ENCODE measurements at regions not wholly inside any gene's neighbourhood (a gene's known extent, or its start where the extent isn't known, plus 50 kb on each side); places are given as distances from the start of the nearest gene placed in this dataset.

GRCh38 chr13:47623862-47624261, 377.2 kb downstream of the SUCLA2 start:
- Mint-ChIP-seq H3K4me1 (no peaks in the 10 kb centered on the region), H3K27ac (no peak overlapping the region), H3K27me3 (peaks cover 0 to 3% of the 10 kb centered on the region in 2 donors), H3K9me3 (peaks cover 0 to 3% (median under 1%) of the 10 kb centered on the region in 8 donors), H3K36me3 (no peaks in the 10 kb centered on the region), H3K4me3 (no peak overlapping the region)
- no peak for DNase-seq
- no peaks in the 10 kb centered on the region for H3K27me3 ChIP-seq (ENCODE audit: insufficient read depth, low read length)
- CTCF ChIA-PET (ENCODE audit: partially characterized antibody): no interaction called here
- H3K9me3 ChIP-seq (ENCODE audit: control insufficient read depth in 1 of 2, low read length in 2 of 2): no peaks in the 10 kb centered on the region
- H3K4me1 ChIP-seq (ENCODE audit: insufficient read depth, low read length): no peaks in the 10 kb centered on the region
- intact Hi-C loops (cut with micrococcal nuclease): no loop called here
- no peaks in the 10 kb centered on the region for H3K36me3 ChIP-seq (ENCODE audit: insufficient read depth, low read length)
- no peak overlapping the region for H3K4me3 ChIP-seq (ENCODE audit: low read length in 2 of 2)
- H3K27ac ChIP-seq (ENCODE audit: low read depth, low read length): no peak overlapping the region
- POLR2A ChIA-PET (ENCODE audit: partially characterized antibody): no interaction called here

GRCh38 chr13:47621931-47622330, 379.1 kb downstream of the SUCLA2 start:
- H3K9me3 Mint-ChIP-seq: peaks cover 0 to 4% (median 1%) of the 10 kb centered on the region in 8 donors
- intact Hi-C loops (cut with micrococcal nuclease): no loop called here
- H3K27ac Mint-ChIP-seq: no peak overlapping the region
- H3K27me3 Mint-ChIP-seq: peaks cover 0 to 4% of the 10 kb centered on the region in 2 donors
- no peaks in the 10 kb centered on the region for H3K4me1 Mint-ChIP-seq
- H3K27me3 ChIP-seq (ENCODE audit: insufficient read depth, low read length): no peaks in the 10 kb centered on the region
- H3K9me3 ChIP-seq (ENCODE audit: control insufficient read depth in 1 of 2, low read length in 2 of 2): no peaks in the 10 kb centered on the region
- H3K36me3 Mint-ChIP-seq: no peaks in the 10 kb centered on the region
- H3K4me3 ChIP-seq (ENCODE audit: low read length in 2 of 2): no peak overlapping the region
- CTCF ChIA-PET (ENCODE audit: partially characterized antibody): no interaction called here
- POLR2A ChIA-PET (ENCODE audit: partially characterized antibody): no interaction called here
- no peaks in the 10 kb centered on the region for H3K36me3 ChIP-seq (ENCODE audit: insufficient read depth, low read length)
- H3K4me1 ChIP-seq (ENCODE audit: insufficient read depth, low read length): no peaks in the 10 kb centered on the region
- no peak for DNase-seq
- no peak overlapping the region for H3K27ac ChIP-seq (ENCODE audit: low read depth, low read length)
- H3K4me3 Mint-ChIP-seq: no peak overlapping the region

GRCh38 chr13:47611664-47612288, 389.3 kb downstream of the SUCLA2 start:
- intact Hi-C loops (cut with micrococcal nuclease): no loop called here
- no peaks in the 10 kb centered on the region for H3K9me3 ChIP-seq (ENCODE audit: control insufficient read depth in 1 of 2, low read length in 2 of 2)
- H3K27ac ChIP-seq (ENCODE audit: low read depth, low read length): no peak overlapping the region
- no peaks in the 10 kb centered on the region for H3K36me3 ChIP-seq (ENCODE audit: insufficient read depth, low read length)
- no peak overlapping the region for H3K4me3 Mint-ChIP-seq
- no peaks in the 10 kb centered on the region for H3K27me3 ChIP-seq (ENCODE audit: insufficient read depth, low read length)
- DNase-seq: no peak
- H3K9me3 Mint-ChIP-seq: peaks cover 0 to 8% (median 3%) of the 10 kb centered on the region in 8 donors
- H3K4me3 ChIP-seq (ENCODE audit: low read length in 2 of 2): no peak overlapping the region
- no peak overlapping the region for H3K27ac Mint-ChIP-seq
- CTCF ChIA-PET (ENCODE audit: partially characterized antibody): no interaction called here
- no peaks in the 10 kb centered on the region for H3K4me1 ChIP-seq (ENCODE audit: insufficient read depth, low read length)
- H3K4me1 Mint-ChIP-seq: no peaks in the 10 kb centered on the region
- no peaks in the 10 kb centered on the region for H3K27me3 Mint-ChIP-seq
- H3K36me3 Mint-ChIP-seq: no peaks in the 10 kb centered on the region
- POLR2A ChIA-PET (ENCODE audit: partially characterized antibody): no interaction called here

- Histone ChIP-seq H3K27me3 (ENCODE audit: insufficient read depth, low read length) (no peaks in the 10 kb centered on the region), H3K9me3 (ENCODE audit: control insufficient read depth in 1 of 2, low read length in 2 of 2) (no peaks in the 10 kb centered on the region), H3K27ac (ENCODE audit: low read depth, low read length) (no peak overlapping the region), H3K4me1 (ENCODE audit: insufficient read depth, low read length) (no peaks in the 10 kb centered on the region), H3K4me3 (ENCODE audit: low read length in 2 of 2) (no peak overlapping the region), H3K36me3 (ENCODE audit: insufficient read depth, low read length) (no peaks in the 10 kb centered on the region)
- Mint-ChIP-seq H3K9me3 (peaks cover 0 to 8% (median 3%) of the 10 kb centered on the region in 8 donors), H3K36me3 (no peaks in the 10 kb centered on the region), H3K27ac (no peak overlapping the region), H3K27me3 (no peaks in the 10 kb centered on the region), H3K4me3 (no peak overlapping the region), H3K4me1 (no peaks in the 10 kb centered on the region)
- DNase-seq: no peak
- ChIA-PET CTCF (ENCODE audit: partially characterized antibody) (no interaction called here), POLR2A (ENCODE audit: partially characterized antibody) (no interaction called here)
- intact Hi-C loops (cut with micrococcal nuclease): no loop called here
Measured at GRCh38 chr13:47610687-47611086, 390.4 kb downstream of the SUCLA2 start.

DNA sequence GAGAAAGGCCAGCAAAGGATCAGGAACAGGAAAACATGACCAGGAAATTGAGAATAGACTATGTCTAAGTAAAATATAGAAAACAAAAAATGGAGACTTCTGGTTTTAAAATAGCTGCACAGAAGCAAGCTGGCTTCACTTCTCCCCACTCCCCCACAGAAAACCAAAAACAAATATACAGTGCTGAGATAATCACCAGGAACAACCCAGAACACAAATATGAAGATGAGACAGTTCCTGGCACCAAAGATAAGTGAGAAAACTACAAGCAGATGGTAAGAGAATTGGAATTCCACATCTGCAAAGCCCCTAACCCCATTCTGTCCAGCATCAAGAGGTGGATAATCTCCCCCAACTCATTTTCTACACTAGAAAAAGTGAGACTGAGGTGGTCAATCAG, 397.7 kb downstream of the SUCLA2 start:
- CTCF ChIA-PET (ENCODE audit: partially characterized antibody): no interaction called here
- no peak for DNase-seq
- Histone ChIP-seq H3K27me3 (ENCODE audit: insufficient read depth, low read length) (no peaks in the 10 kb centered on the region), H3K4me3 (ENCODE audit: low read length in 2 of 2) (no peak overlapping the region), H3K9me3 (ENCODE audit: control insufficient read depth in 1 of 2, low read length in 2 of 2) (no peaks in the 10 kb centered on the region), H3K27ac (ENCODE audit: low read depth, low read length) (no peak overlapping the region), H3K4me1 (ENCODE audit: insufficient read depth, low read length) (no peaks in the 10 kb centered on the region), H3K36me3 (ENCODE audit: insufficient read depth, low read length) (no peaks in the 10 kb centered on the region)
- intact Hi-C loops (cut with micrococcal nuclease): no loop called here
- Mint-ChIP-seq H3K27me3 (peaks cover 0 to 4% of the 10 kb centered on the region in 2 donors), H3K27ac (no peak overlapping the region), H3K9me3 (peaks cover 4 to 18% (median 12%) of the 10 kb centered on the region in 8 donors), H3K4me3 (no peak overlapping the region), H3K36me3 (no peaks in the 10 kb centered on the region), H3K4me1 (no peaks in the 10 kb centered on the region)
- POLR2A ChIA-PET (ENCODE audit: partially characterized antibody): no interaction called here

- Mint-ChIP-seq H3K4me1 (no peaks in the 10 kb centered on the region), H3K9me3 (peaks cover 2 to 14% (median 7%) of the 10 kb centered on the region in 8 donors), H3K27me3 (peaks cover 0 to 5% of the 10 kb centered on the region in 2 donors), H3K4me3 (no peak overlapping the region), H3K36me3 (no peaks in the 10 kb centered on the region), H3K27ac (no peak overlapping the region)
- Histone ChIP-seq H3K36me3 (ENCODE audit: insufficient read depth, low read length) (no peaks in the 10 kb centered on the region), H3K4me3 (ENCODE audit: low read length in 2 of 2) (no peak overlapping the region), H3K27ac (ENCODE audit: low read depth, low read length) (no peak overlapping the region), H3K27me3 (ENCODE audit: insufficient read depth, low read length) (no peaks in the 10 kb centered on the region), H3K4me1 (ENCODE audit: insufficient read depth, low read length) (no peaks in the 10 kb centered on the region), H3K9me3 (ENCODE audit: control insufficient read depth in 1 of 2, low read length in 2 of 2) (no peaks in the 10 kb centered on the region)
- ChIA-PET CTCF (ENCODE audit: partially characterized antibody) (no interaction called here), POLR2A (ENCODE audit: partially characterized antibody) (no interaction called here)
- DNase-seq: no peak
- intact Hi-C loops (cut with micrococcal nuclease): no loop called here
Measured at GRCh38 chr13:47598340-47598911, 402.6 kb downstream of the SUCLA2 start.

GRCh38 chr13:47594833-47595232, 406.2 kb downstream of the SUCLA2 start:
- no peaks in the 10 kb centered on the region for H3K27me3 ChIP-seq (ENCODE audit: insufficient read depth, low read length)
- H3K27me3 Mint-ChIP-seq: peaks cover 0 to 1% of the 10 kb centered on the region in 2 donors
- ChIA-PET CTCF (ENCODE audit: partially characterized antibody) (no interaction called here), POLR2A (ENCODE audit: partially characterized antibody) (no interaction called here)
- no peaks in the 10 kb centered on the region for H3K4me1 ChIP-seq (ENCODE audit: insufficient read depth, low read length)
- intact Hi-C loops (cut with micrococcal nuclease): no loop called here
- no peaks in the 10 kb centered on the region for H3K9me3 ChIP-seq (ENCODE audit: control insufficient read depth in 1 of 2, low read length in 2 of 2)
- H3K4me1 Mint-ChIP-seq: no peaks in the 10 kb centered on the region
- no peaks in the 10 kb centered on the region for H3K36me3 Mint-ChIP-seq
- no peaks in the 10 kb centered on the region for H3K36me3 ChIP-seq (ENCODE audit: insufficient read depth, low read length)
- H3K4me3 ChIP-seq (ENCODE audit: low read length in 2 of 2): no peak overlapping the region
- H3K27ac ChIP-seq (ENCODE audit: low read depth, low read length): no peak overlapping the region
- DNase-seq: no peak
- peaks cover 4 to 21% (median 10%) of the 10 kb centered on the region in 8 donors for H3K9me3 Mint-ChIP-seq
- no peak overlapping the region for H3K4me3 Mint-ChIP-seq
- no peak overlapping the region for H3K27ac Mint-ChIP-seq

Measured in CD4-positive, alpha-beta memory T cell (primary cell).